Neural progenitor cell (in vitro differentiated cells): ENCODE measurements at regions not wholly inside any gene's neighbourhood (a gene's known extent, or its start where the extent isn't known, plus 50 kb on each side); places are given as distances from the start of the nearest gene placed in this dataset.

Source experiments
- EZH2 ChIP-seq: fragments of 200-600 bp; sonication (generic); IDR thresholded peaks from 2 replicates; pipeline ENCODE4 v1.6.1; 2017; ENCODE audit warnings: antibody characterized with exemption, mild to moderate bottlenecking, moderate library complexity
- EZH2phosphoT487 ChIP-seq: fragments of 200-600 bp; sonication (generic); IDR thresholded peaks from 2 replicates; pipeline ENCODE4 v1.6.1; 2017; ENCODE audit warnings: antibody characterized with exemption
- TF ChIP-seq, protein P1 (sequence below): fragments of 200-600 bp; sonication (generic); IDR thresholded peaks from 2 replicates; pipeline ENCODE4 v1.5.1; 2017; ENCODE audit warnings: antibody characterized with exemption, mild to moderate bottlenecking

DNA sequence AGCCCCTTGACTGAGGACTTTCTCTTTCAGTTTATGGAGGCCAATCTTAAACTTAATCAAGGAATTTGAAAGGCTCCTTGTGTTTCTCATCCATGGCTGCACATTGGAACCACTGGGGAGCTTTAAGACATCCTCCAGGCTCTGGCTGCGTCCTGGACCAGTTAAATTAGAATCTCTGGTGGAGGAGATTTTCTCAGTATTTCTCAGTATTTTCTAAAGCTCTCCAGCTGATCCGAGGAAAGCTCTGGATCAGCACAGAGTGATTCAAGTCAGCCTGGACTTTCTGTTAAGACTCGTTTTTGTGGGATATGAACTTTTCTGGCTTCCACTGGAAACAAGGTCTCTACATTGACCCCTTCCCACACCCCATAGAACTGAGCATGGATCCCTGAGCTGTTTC lies 249.8 kb downstream of the STK31 start:
- TF ChIP-seq, protein P1, sequence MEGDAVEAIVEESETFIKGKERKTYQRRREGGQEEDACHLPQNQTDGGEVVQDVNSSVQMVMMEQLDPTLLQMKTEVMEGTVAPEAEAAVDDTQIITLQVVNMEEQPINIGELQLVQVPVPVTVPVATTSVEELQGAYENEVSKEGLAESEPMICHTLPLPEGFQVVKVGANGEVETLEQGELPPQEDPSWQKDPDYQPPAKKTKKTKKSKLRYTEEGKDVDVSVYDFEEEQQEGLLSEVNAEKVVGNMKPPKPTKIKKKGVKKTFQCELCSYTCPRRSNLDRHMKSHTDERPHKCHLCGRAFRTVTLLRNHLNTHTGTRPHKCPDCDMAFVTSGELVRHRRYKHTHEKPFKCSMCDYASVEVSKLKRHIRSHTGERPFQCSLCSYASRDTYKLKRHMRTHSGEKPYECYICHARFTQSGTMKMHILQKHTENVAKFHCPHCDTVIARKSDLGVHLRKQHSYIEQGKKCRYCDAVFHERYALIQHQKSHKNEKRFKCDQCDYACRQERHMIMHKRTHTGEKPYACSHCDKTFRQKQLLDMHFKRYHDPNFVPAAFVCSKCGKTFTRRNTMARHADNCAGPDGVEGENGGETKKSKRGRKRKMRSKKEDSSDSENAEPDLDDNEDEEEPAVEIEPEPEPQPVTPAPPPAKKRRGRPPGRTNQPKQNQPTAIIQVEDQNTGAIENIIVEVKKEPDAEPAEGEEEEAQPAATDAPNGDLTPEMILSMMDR, result no peak
- TF ChIP-seq EZH2phosphoT487 (no peak), EZH2 (no peak)
